Astrocyte (in vitro differentiated cells and primary cell): ENCODE measurements at regions not wholly inside any gene's neighbourhood (a gene's known extent, or its start where the extent isn't known, plus 50 kb on each side); places are given as distances from the start of the nearest gene placed in this dataset.

Experiments
- DNase-seq: peaks from one replicate; pipeline ENCODE4 v3.0.0-alpha.2; 2010; ENCODE audit warnings: low read depth
- FAIRE-seq: peaks from 2 replicates; lab custom pipeline; 2011; peaks lifted over from hg19 to GRCh38; lab: Jason Lieb, UNC
- H2AFZ ChIP-seq: 2 replicates; pipeline ENCODE4 v1.6.0; 2012; ENCODE audit warnings: low read depth, low read length, inconsistent platforms
- H3K27ac ChIP-seq: 2 replicates; pipeline ENCODE4 v1.5.1; 2011; ENCODE audit warnings: low read depth, low read length, inconsistent platforms
- H3K27me3 ChIP-seq: 2 replicates; pipeline ENCODE4 v1.6.0; 2011; ENCODE audit warnings: low read length, inconsistent platforms; ENCODE audit not compliant: insufficient read depth
- H3K36me3 ChIP-seq: 2 replicates; pipeline ENCODE4 v1.5.1; 2011; ENCODE audit warnings: low read length, inconsistent platforms; ENCODE audit not compliant: insufficient read depth
- H3K4me1 ChIP-seq: 2 replicates; pipeline ENCODE4 v1.5.1; 2011; ENCODE audit warnings: low read length, inconsistent platforms; ENCODE audit not compliant: insufficient read depth
- H3K4me2 ChIP-seq: 2 replicates; pipeline ENCODE4 v1.6.0; 2012; ENCODE audit warnings: low read length, inconsistent platforms
- H3K4me3 ChIP-seq: 2 replicates; pipeline ENCODE4 v1.5.1; 2011; ENCODE audit warnings: low read depth, mild to moderate bottlenecking, low read length, inconsistent platforms; ENCODE audit not compliant: insufficient read depth
- H3K79me2 ChIP-seq: 2 replicates; pipeline ENCODE4 v1.6.0; 2012; ENCODE audit warnings: mild to moderate bottlenecking, low read length, inconsistent platforms; ENCODE audit not compliant: insufficient read depth
- H3K9ac ChIP-seq: 2 replicates; pipeline ENCODE4 v1.6.0; 2012; ENCODE audit warnings: mild to moderate bottlenecking, low read length, inconsistent platforms
- H3K9me3 ChIP-seq: 2 replicates; pipeline ENCODE4 v1.5.1; 2012; ENCODE audit warnings: low read depth, mild to moderate bottlenecking, low read length, inconsistent platforms; ENCODE audit not compliant: insufficient read depth
- H4K20me1 ChIP-seq: 2 replicates; pipeline ENCODE4 v1.6.0; 2012; ENCODE audit warnings: low read length, inconsistent platforms; ENCODE audit not compliant: insufficient read depth
- H3K27ac Mint-ChIP-seq: one replicate; pipeline ENCODE4 v1.8.0; 2021; ENCODE audit warnings: mild to moderate bottlenecking, mixed read lengths; ENCODE audit not compliant: unreplicated experiment
- H3K27me3 Mint-ChIP-seq: one replicate; pipeline ENCODE4 v1.8.0; 2021; ENCODE audit warnings: low read depth, mixed read lengths; ENCODE audit not compliant: unreplicated experiment
- H3K36me3 Mint-ChIP-seq: one replicate; pipeline ENCODE4 v1.8.0; 2021; ENCODE audit warnings: low read depth, mixed read lengths; ENCODE audit not compliant: unreplicated experiment
- H3K4me1 Mint-ChIP-seq: one replicate; pipeline ENCODE4 v1.8.0; 2021; ENCODE audit warnings: low read depth, mixed read lengths; ENCODE audit not compliant: unreplicated experiment
- H3K4me3 Mint-ChIP-seq: one replicate; pipeline ENCODE4 v1.8.0; 2021; ENCODE audit warnings: mild to moderate bottlenecking, moderate library complexity, mixed read lengths; ENCODE audit not compliant: unreplicated experiment
- H3K9me3 Mint-ChIP-seq: one replicate; pipeline ENCODE4 v1.8.0; 2021; ENCODE audit warnings: mild to moderate bottlenecking, mixed read lengths; ENCODE audit not compliant: unreplicated experiment
- EZH2 ChIP-seq: IDR thresholded peaks from 2 replicates; pipeline ENCODE4 v1.6.1; 2012; ENCODE audit warnings: mild to moderate bottlenecking, low read length, inconsistent platforms; ENCODE audit not compliant: insufficient read depth
- TF ChIP-seq, protein P1 (sequence below): IDR thresholded peaks from 2 replicates; pipeline ENCODE4 v1.5.1; 2011; ENCODE audit warnings: low read depth, mild to moderate bottlenecking, inconsistent platforms, low read length, moderate library complexity; ENCODE audit not compliant: insufficient read depth

DNA sequence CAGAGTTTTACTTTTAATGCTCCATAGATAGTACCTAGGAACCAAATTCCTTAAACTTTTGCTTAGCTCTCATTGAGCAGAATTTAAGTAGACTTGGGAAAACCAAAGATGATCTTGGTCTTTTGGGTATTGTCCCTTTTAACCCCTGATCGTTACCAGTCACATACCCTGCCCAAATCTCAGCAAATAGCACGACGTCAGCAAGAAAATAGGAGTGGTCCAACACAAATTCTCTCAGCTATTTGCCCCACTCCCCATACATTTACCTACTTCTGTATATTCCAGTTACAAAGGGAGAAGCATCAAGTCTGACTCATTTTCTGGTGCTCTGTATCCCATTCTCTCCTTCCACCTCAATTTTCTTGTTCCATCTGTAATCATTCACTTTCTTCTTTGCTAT is 387.3 kb downstream of the CCDC85A start:
- Histone ChIP-seq H3K36me3 (no peaks in the 10 kb centered on the region), H3K4me2 (no peak overlapping the region), H3K27me3 (no peaks in the 10 kb centered on the region), H2AFZ (no peak overlapping the region), H3K9me3 (peaks cover under 1% of the 10 kb centered on the region), H3K27ac (no peak overlapping the region), H3K9ac (no peak overlapping the region), H3K79me2 (no peaks in the 10 kb centered on the region), H4K20me1 (no peaks in the 10 kb centered on the region), H3K4me1 (no peaks in the 10 kb centered on the region), H3K4me3 (no peak overlapping the region)
- Mint-ChIP-seq H3K9me3 (no peaks in the 10 kb centered on the region), H3K4me3 (no peak overlapping the region), H3K27ac (no peak overlapping the region), H3K36me3 (no peaks in the 10 kb centered on the region), H3K4me1 (no peaks in the 10 kb centered on the region), H3K27me3 (no peaks in the 10 kb centered on the region)
- DNase-seq (no peak), FAIRE-seq (no peak)
- TF ChIP-seq, protein P1, sequence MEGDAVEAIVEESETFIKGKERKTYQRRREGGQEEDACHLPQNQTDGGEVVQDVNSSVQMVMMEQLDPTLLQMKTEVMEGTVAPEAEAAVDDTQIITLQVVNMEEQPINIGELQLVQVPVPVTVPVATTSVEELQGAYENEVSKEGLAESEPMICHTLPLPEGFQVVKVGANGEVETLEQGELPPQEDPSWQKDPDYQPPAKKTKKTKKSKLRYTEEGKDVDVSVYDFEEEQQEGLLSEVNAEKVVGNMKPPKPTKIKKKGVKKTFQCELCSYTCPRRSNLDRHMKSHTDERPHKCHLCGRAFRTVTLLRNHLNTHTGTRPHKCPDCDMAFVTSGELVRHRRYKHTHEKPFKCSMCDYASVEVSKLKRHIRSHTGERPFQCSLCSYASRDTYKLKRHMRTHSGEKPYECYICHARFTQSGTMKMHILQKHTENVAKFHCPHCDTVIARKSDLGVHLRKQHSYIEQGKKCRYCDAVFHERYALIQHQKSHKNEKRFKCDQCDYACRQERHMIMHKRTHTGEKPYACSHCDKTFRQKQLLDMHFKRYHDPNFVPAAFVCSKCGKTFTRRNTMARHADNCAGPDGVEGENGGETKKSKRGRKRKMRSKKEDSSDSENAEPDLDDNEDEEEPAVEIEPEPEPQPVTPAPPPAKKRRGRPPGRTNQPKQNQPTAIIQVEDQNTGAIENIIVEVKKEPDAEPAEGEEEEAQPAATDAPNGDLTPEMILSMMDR: no peak
- no peak for TF ChIP-seq EZH2

DNA sequence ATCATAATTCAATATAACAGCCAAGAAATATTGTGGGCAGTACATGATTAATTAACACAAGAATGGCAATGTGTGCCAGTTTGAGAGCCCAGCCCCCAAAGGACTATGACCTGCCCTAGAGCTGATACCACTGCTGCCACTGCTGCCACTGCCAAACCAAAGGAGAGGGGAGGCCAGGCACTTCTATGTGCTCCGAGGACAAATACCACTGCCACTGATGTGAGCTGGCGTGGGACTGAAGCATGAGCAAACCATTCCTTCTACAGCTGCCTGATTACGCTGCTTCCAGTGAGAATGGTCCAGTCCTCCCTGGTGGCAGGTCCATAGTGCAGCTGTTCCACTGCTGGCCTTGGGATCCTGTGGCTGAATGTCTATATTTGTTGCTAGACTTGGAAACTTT is 392.2 kb downstream of the CCDC85A start:
- Histone ChIP-seq H3K27ac (no peak overlapping the region), H3K9ac (no peak overlapping the region), H3K4me2 (no peak overlapping the region), H3K4me1 (no peaks in the 10 kb centered on the region), H3K9me3 (peaks cover 2% of the 10 kb centered on the region), H2AFZ (no peak overlapping the region), H4K20me1 (no peaks in the 10 kb centered on the region), H3K27me3 (no peaks in the 10 kb centered on the region), H3K36me3 (no peaks in the 10 kb centered on the region), H3K79me2 (no peaks in the 10 kb centered on the region), H3K4me3 (no peak overlapping the region)
- no peak for FAIRE-seq
- Mint-ChIP-seq H3K27ac (no peak overlapping the region), H3K36me3 (peaks cover 2% of the 10 kb centered on the region), H3K4me1 (peaks cover 12% of the 10 kb centered on the region), H3K4me3 (no peak overlapping the region), H3K9me3 (peaks cover 4% of the 10 kb centered on the region), H3K27me3 (no peaks in the 10 kb centered on the region)
- TF ChIP-seq EZH2: no peak
- TF ChIP-seq, protein P1: no peak
- no peak for DNase-seq

DNA sequence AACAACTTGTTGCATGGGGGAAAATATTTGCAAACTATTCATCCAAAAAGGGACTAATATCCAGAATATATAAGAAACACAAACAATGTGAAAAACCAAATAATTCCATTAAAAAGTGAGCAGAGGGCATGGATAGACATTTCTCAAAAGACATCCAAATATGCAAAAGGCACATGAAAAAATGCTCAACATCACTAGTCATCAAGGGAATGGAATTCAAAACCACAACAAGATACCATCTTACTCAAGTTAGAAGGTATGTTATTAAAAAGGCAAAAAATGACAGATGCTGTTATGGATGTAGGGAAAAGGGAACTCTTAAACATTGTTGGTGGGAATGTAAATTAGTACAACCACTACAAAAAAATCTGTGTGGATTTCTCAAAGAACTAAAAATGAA is 396.5 kb downstream of the CCDC85A start:
- Histone ChIP-seq H3K9ac (no peak overlapping the region), H3K4me3 (no peak overlapping the region), H3K4me1 (no peaks in the 10 kb centered on the region), H3K27me3 (no peaks in the 10 kb centered on the region), H3K4me2 (peak overlapping the region; percentile 13), H3K79me2 (no peaks in the 10 kb centered on the region), H2AFZ (no peak overlapping the region), H3K27ac (no peak overlapping the region), H4K20me1 (no peaks in the 10 kb centered on the region), H3K9me3 (peaks cover 2% of the 10 kb centered on the region), H3K36me3 (no peaks in the 10 kb centered on the region)
- no peak overlapping the region for H3K4me3 Mint-ChIP-seq
- no peaks in the 10 kb centered on the region for H3K27me3 Mint-ChIP-seq
- H3K4me1 Mint-ChIP-seq: peaks cover 15% of the 10 kb centered on the region
- peaks cover 6% of the 10 kb centered on the region for H3K9me3 Mint-ChIP-seq
- TF ChIP-seq, protein P1: no peak
- no peak for TF ChIP-seq EZH2
- H3K36me3 Mint-ChIP-seq: peaks cover 2% of the 10 kb centered on the region
- FAIRE-seq (no peak), DNase-seq (peak; percentile 90)
- H3K27ac Mint-ChIP-seq: peak overlapping the region; percentile 80
